ENCODE measurements at regions not wholly inside any gene's neighbourhood (a gene's known extent, or its start where the extent isn't known, plus 50 kb on each side); places are given as distances from the start of the nearest gene placed in this dataset.

GRCh38 chr12:90829044-90829443 lies 125.9 kb downstream of the CCER1 start:
- H3K9me3 ChIP-seq, result no peaks in the 10 kb centered on the region
- TF ChIP-seq POLR2A (IDR thresholded peaks at IDR 0.05) (no peak), CTCF (IDR thresholded peaks at IDR 0.05) (no peak)
- H3K27me3 ChIP-seq, result no peaks in the 10 kb centered on the region
- no peak overlapping the region for H3K27ac ChIP-seq
- H3K4me1 ChIP-seq, result no peaks in the 10 kb centered on the region
- no peaks in the 10 kb centered on the region for H3K36me3 ChIP-seq
- H3K4me3 ChIP-seq, result no peak overlapping the region
- no peak for DNase-seq

DNA sequence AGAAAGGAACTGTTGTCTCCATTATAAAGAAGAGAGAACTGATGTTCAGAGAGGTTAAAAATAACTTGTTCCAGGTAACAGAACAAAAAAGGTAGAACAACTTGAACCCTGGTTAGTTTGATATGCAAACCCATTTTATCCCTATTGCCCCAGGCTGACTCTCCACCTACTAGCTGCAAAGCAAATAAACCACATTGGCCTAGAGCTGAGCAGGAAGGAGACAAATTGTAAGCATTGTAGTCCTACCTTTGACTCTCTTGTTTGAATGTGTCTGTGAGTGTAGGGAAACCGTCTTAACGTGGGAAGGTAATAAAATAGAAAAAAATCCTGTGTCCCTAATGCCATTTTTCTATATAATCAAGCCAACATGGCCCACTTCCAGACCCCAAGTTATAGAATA lies 126.4 kb downstream of the CCER1 start:
- no peak overlapping the region for H3K27ac ChIP-seq
- no peaks in the 10 kb centered on the region for H3K27me3 ChIP-seq
- H3K36me3 ChIP-seq, result no peaks in the 10 kb centered on the region
- DNase-seq, result no peak
- TF ChIP-seq CTCF (IDR thresholded peaks at IDR 0.05) (no peak), POLR2A (IDR thresholded peaks at IDR 0.05) (no peak)
- H3K4me1 ChIP-seq, result no peaks in the 10 kb centered on the region
- H3K4me3 ChIP-seq, result no peak overlapping the region
- H3K9me3 ChIP-seq, result no peaks in the 10 kb centered on the region

GRCh38 chr12:90827567-90827966 lies 127.4 kb downstream of the CCER1 start:
- DNase-seq, result no peak
- no peak overlapping the region for H3K27ac ChIP-seq
- no peak for TF ChIP-seq CTCF (IDR thresholded peaks at IDR 0.05)
- TF ChIP-seq POLR2A (IDR thresholded peaks at IDR 0.05), result no peak
- no peak overlapping the region for H3K4me3 ChIP-seq
- no peaks in the 10 kb centered on the region for H3K27me3 ChIP-seq
- H3K4me1 ChIP-seq, result no peaks in the 10 kb centered on the region
- H3K36me3 ChIP-seq, result no peaks in the 10 kb centered on the region
- no peaks in the 10 kb centered on the region for H3K9me3 ChIP-seq

GRCh38 chr12:90826036-90826435 lies 128.9 kb downstream of the CCER1 start:
- Histone ChIP-seq H3K36me3 (no peaks in the 10 kb centered on the region), H3K27me3 (no peaks in the 10 kb centered on the region), H3K9me3 (no peaks in the 10 kb centered on the region), H3K4me1 (no peaks in the 10 kb centered on the region), H3K4me3 (no peak overlapping the region), H3K27ac (no peak overlapping the region)
- DNase-seq, result no peak
- no peak for TF ChIP-seq POLR2A (IDR thresholded peaks at IDR 0.05)
- no peak for TF ChIP-seq CTCF (IDR thresholded peaks at IDR 0.05)

DNA sequence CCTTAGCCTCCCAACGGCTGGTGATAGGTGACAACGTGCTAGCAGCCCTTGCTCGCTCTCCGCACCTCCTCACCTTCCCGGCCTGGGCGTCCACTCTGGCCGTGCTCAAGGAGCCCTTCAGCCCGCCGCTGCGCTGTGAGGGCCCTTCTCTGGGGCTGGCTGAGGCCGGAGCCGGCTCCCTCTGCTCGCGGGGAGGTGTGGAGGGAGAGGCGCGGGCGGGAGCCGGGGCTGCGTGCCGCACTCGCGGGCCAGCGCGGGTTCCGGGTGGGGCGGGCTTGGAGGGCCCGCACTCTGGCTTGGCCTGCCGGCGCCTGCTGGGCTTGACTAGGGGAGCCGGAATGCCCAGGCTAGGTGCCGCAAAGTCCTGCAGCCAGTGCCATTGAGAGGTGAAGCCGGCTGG lies 131.1 kb downstream of the CCER1 start:
- Histone ChIP-seq H3K4me3 (no peak overlapping the region), H3K27me3 (no peaks in the 10 kb centered on the region), H3K36me3 (no peaks in the 10 kb centered on the region), H3K9me3 (no peaks in the 10 kb centered on the region), H3K27ac (no peak overlapping the region), H3K4me1 (no peaks in the 10 kb centered on the region)
- TF ChIP-seq CTCF (IDR thresholded peaks at IDR 0.05) (no peak), POLR2A (IDR thresholded peaks at IDR 0.05) (no peak)
- no peak for DNase-seq

GRCh38 chr12:90819709-90820108 lies 135.3 kb downstream of the CCER1 start:
- Histone ChIP-seq H3K9me3 (no peaks in the 10 kb centered on the region), H3K4me1 (no peaks in the 10 kb centered on the region), H3K36me3 (no peaks in the 10 kb centered on the region), H3K4me3 (no peak overlapping the region), H3K27ac (no peak overlapping the region), H3K27me3 (no peaks in the 10 kb centered on the region)
- TF ChIP-seq POLR2A (IDR thresholded peaks at IDR 0.05) (no peak), CTCF (IDR thresholded peaks at IDR 0.05) (no peak)
- DNase-seq, result no peak
